H1 (cell line): ENCODE measurements at regions not wholly inside any gene's neighbourhood (a gene's known extent, or its start where the extent isn't known, plus 50 kb on each side); places are given as distances from the start of the nearest gene placed in this dataset.

ENCODE experiments used
- TEAD4 ChIP-seq: IDR thresholded peaks from 2 replicates; pipeline ENCODE4 v1.6.1; 2012; ENCODE audit warnings: low read depth, low read length, inconsistent platforms, mixed read lengths

GRCh38 chr13:106916329-106916976 lies 348.5 kb upstream of the ARGLU1 start (continued):
- TF ChIP-seq TEAD4, result no peak
- TF ChIP-seq, all 59 proteins: peak for 0
